Fibroblast of skin of right quadriceps (primary cell): ENCODE measurements at regions not wholly inside any gene's neighbourhood (a gene's known extent, or its start where the extent isn't known, plus 50 kb on each side); places are given as distances from the start of the nearest gene placed in this dataset.
A peak's percentile ranks its signal among the peaks of the same experiment; 100 is the strongest.
"Not testable (repeated sequence)": the region's sequence is repeated elsewhere in the genome, so short reads cannot be mapped to it uniquely, and the experiment has no call there.

Experiments
- DNase-seq: peaks from one replicate; pipeline ENCODE4 v3.0.0-alpha.2; 2013

DNA sequence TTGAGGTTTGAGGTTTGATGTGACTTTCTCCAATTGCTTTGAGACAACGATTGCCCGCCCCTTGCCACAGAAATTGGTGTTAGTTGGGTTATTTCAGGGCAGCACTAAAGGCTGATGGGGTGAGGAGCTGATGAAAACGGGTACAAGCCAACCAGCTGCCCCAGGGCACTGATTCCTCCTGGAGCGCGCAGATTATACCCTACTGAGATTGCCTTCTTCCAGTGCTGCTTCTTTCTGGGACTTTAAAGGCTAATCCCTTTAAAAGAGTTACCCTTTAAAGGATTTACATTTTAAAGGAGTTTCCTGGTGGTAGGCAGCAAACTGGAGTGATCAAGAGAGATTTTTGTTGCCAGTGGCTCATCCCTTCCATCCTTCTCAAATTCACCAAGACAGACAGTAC lies 1903.3 kb downstream of the KHDRBS2 start:
- not testable (repeated sequence) for DNase-seq

DNA sequence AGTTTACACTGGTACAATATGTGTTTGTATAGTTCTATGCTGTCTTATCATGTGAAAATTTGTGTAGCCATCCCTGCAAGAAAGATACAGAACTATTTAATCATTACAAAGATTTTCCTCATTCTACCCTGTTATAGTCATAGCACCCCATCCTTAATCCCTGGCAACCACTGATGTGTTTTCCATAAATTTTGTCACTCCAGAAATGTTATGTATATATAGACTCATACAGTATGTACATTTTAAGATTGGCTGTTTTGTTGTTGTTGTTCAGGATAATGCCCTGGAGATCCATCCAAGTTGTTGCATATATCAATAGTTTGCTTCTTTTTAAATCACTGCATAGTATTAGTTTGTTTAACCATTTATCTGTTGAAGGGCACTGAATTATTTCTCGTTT lies 1911.9 kb downstream of the KHDRBS2 start:
- DNase-seq, result not testable (repeated sequence)

DNA sequence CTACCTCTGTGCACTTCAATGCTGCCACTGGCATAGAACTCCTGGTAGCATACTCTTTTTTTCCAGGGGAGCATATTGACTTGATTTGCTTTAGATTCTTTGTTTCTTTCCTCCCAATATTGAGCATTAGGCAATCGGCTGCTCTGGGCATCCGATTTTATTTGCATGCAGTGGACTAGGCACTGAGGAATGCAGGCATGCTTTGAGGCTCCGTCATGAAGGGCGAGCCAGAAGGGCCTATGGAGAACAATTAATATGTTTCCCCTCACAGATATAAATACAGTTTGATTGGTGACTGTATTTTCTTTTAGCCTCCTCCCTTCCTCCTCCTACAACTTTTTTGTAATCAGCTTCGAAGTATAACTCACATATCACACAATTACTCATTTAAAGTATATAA lies 1918.2 kb downstream of the KHDRBS2 start:
- peak; percentile 11 for DNase-seq

DNA sequence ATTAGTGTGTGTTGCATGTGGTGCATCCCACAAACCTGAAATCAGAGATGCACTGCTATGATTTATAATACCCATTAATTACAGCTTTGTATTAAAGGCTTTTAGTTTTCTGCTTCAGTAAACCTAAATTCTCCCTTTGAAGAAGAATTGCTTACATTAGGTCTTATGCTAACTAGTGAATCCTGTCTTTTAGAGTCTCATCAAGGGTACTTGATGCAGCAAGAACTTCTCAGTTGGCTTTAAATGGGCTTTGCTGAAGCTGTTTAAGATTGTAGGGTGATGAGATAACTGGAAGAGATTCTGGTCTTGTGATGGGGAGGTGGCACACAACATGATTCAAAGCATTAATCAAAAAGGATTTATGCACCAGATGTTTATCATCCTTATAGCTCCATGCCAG lies 1920.1 kb downstream of the KHDRBS2 start:
- not testable (repeated sequence) for DNase-seq

DNA sequence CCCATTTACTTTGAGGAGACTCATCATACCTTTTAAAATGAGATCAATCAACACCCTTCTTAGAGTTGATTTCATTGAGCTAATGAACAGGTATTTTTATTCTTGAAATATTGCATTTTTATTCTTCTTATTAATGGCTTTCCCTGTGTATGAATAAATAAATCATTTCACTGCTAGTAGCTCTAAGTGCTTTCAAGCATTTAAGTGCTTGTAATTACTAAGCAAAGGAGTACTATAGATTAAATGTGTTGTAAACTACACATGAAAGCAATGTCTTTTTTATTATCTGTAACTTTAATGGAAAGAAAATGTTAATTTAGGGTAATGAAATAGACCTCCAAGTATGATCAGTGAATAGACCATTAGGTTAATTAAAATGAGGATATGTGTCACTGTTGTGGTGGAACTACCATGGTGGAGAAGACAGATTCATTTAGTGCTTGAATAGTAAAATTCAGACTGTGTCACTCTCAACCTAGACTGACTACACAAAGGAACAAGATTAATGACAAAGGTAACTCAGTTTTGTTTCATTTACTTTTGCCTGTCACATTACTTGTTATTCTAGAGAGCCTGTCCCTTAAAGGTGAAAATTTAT lies 1943.5 kb downstream of the KHDRBS2 start:
- DNase-seq, result not testable (repeated sequence)

DNA sequence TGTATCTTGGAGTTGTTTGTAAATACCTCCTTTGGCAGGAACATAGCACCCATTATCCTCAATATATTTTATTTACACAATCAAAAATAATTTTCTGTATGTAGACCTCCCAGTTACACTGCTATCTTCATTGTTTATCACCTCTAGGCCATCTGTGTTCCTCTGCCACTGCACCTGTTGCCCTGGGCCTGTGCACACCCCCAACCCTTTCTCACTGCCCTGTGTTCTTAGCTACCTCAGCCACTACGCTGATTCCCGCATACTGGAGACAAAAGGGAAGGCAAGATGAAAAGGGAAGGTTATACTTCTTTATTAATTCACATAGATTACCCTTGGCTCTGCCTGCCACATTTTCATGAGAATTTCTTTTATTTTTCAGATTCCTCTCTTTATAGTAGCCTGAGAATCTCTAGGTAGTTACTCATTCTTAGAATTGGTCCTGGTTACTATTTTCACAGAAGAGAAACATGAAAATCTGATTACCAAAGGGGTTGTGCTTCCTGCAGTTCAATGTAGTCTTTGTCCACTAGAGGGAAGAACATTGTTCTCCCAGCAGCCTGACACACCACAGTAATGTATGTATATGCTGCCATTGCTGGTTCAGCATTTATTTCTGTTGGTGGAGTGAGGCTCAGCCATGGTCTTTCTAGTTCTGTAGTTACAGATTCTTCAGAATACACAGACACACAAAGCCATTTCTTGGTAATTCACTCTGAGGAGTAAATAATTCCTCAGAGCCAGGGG lies 1947.5 kb downstream of the KHDRBS2 start:
- DNase-seq, result not testable (repeated sequence)

DNA sequence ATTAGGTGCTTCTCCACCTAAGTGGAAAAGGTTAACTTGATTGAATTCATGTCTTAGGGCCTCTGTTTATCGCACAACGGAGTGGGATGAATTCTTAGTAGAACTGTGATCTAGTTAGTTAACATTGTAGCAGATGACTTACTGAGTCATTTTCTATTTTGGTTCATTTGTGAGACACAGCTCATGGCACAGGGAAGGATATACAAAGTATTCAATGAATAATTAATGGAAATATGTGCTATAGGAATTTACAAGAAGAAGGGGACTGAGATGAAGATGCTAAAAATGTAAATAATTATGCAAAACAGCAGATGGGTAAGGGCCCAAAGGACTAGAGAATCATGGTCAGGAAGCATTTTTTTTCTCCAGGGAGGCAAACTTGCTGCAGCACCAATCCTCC lies 1950.9 kb downstream of the KHDRBS2 start:
- DNase-seq, result not testable (repeated sequence)

DNA sequence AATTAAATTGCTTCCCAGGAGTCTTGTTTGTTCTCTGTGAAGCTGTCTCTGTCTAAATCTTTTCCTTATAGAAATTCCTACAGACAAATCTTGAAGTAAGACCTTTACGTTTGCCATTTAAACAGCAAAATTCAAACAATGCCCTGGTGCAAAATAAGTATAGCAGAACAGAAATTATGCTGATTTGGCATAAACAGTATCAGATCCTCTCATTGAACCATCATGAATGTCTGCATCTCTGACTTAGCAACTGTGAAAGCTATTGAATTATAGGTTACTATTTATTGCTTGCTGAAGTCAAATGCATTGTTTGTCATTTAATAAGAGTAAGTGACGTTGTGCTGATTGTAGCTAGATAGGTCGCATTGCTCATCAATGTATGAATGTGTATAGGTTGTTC lies 1952.3 kb downstream of the KHDRBS2 start:
- DNase-seq, result not testable (repeated sequence)

DNA sequence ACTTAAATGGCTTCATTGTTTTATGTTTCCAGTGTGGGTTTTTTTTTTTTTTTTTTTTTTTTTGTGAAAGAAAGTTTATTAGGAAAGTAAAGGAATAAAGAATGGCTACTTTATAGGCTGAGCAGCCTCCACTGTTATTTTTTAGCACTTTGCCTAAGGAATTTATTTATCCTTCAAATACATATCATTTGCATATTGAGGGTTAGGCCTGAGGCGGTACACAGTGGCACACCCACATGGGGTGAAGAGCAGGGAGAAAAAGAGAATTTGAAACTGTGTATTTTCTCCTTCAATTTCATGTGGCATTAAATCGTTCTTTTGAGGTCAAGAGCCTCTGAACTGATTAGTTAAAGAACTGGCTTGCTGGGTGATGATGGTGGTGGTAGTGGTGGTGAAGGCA lies 1977.1 kb downstream of the KHDRBS2 start:
- not testable (repeated sequence) for DNase-seq
